Heart left ventricle (tissue), 16 donors: ENCODE measurements at regions not wholly inside any gene's neighbourhood (a gene's known extent, or its start where the extent isn't known, plus 50 kb on each side); places are given as distances from the start of the nearest gene placed in this dataset.
"Not testable (repeated sequence)": the region's sequence is repeated elsewhere in the genome, so short reads cannot be mapped to it uniquely, and the experiment has no call there.

ENCODE experiments used
- ATAC-seq, 4 donors: fragments of 200-7000 bp; cut with Tn5 transposase; one replicate each; pipeline ENCODE4 v1.9.1; 2020 to 2022; ENCODE audit warnings: moderate library complexity in 4 of 4, mild to moderate bottlenecking in 3 of 4, moderate number of reproducible peaks in 1 of 4
- DNase-seq, 5 donors: peaks; one replicate each; pipeline ENCODE4 v3.0.0-alpha.2; 2020
- H3K27ac ChIP-seq, 12 donors: fragments of 200-600 bp; sonication (generic) in 4 of 12; one replicate each; pipeline versions ENCODE4 v1.5.0 to v1.8.0; 2016 to 2022; ENCODE audit warnings: mild to moderate bottlenecking in 2 of 12
- H3K27me3 ChIP-seq, 9 donors: fragments of 200-600 bp; sonication (generic) in 2 of 9; one replicate each; pipeline versions ENCODE4 v1.5.1 to v1.8.0; 2016 to 2022; ENCODE audit warnings: mild to moderate bottlenecking in 3 of 9
- H3K36me3 ChIP-seq, 9 donors: fragments of 200-600 bp; sonication (generic) in 2 of 9; one replicate each; pipeline versions ENCODE4 v1.5.0 to v1.8.0; 2018 to 2022; ENCODE audit warnings: mild to moderate bottlenecking in 2 of 9
- H3K4me1 ChIP-seq, 12 donors: fragments of 200-600 bp; sonication (generic) in 4 of 12; one replicate each; pipeline versions ENCODE4 v1.5.0 to v1.8.0; 2016 to 2022; ENCODE audit warnings: mild to moderate bottlenecking in 3 of 12
- H3K4me3 ChIP-seq, 12 donors: fragments of 200-600 bp; sonication (generic) in 4 of 12; one replicate each; pipeline versions ENCODE4 v1.5.0 to v1.8.0; 2017 to 2022; ENCODE audit warnings: mild to moderate bottlenecking in 9 of 12, moderate library complexity in 4 of 12
- H3K9me3 ChIP-seq, 12 donors: fragments of 200-600 bp; sonication (generic) in 4 of 12; one replicate each; pipeline versions ENCODE4 v1.5.0 to v1.8.0; 2016 to 2022; ENCODE audit warnings: mild to moderate bottlenecking in 1 of 12
- CTCF ChIP-seq, 12 donors: fragments of 200-600 bp; sonication (generic) in 4 of 12; IDR thresholded peaks; one replicate each; pipeline versions ENCODE4 v1.5.0 to v1.8.0; 2018 to 2022; ENCODE audit warnings: antibody characterized with exemption in 12 of 12, mild to moderate bottlenecking in 5 of 12
- POLR2A ChIP-seq, 2 donors: fragments of 450-650 bp; IDR thresholded peaks; one replicate each; pipeline ENCODE4 v1.6.1; 2017; ENCODE audit warnings: antibody characterized with exemption in 2 of 2, mild to moderate bottlenecking in 2 of 2, moderate library complexity in 2 of 2
- WGBS, 4 donors: extraction: QIAGEN DNeasy Blood & Tissue Kit in 2 of 4; methylation state at CpG; one replicate each; pipeline versions ENCODE4 v1.1.5 to v1.1.7; 2013 to 2018; 5-methylcytosine and 5-hydroxymethylcytosine counted together
- intact Hi-C, 10 donors: fragments of 100-400 bp; cut with DNase I; formaldehyde crosslinking; loops; one replicate each; pipeline versions ENCODE4 v1.11.1 to v1.14.2; 2022
- donor health status: ischemic (EF 13 %, LVEDD 7.1; RV severe dilation, severe dysfunction).
- donor health status: healthy with polysubstance abuse.
- donor health status: DM: no; HTN: yes; CAD: no.
- donor health status: DM: no; HTN: no; CAD: no.
- donor health status: ischemic (EF 25% LVEDD 6.9; RV normal size, moderate dysfunction).
- donor health status: ischemic (EF 25% LVEDD 5.7; RV mildly dilated, moderate dysfunction).
- donor health status: healthy.
- donor health status: DM: yes; HTN: yes; CAD: no.
- donor health status: ischemic (EF 35%, LVEDD 5.7; RV mildly dilated, moderate dysfunction).
- donor health status: nonischemic (EF 11% LVEDD 7.7; RV severe dilation, severe dysfunction).
- donor health status: DM: yes; HTN: yes; CAD: no.
- donor health status: PGD.
- donor health status: ischemic (EF 29% LVEDD 5.4; RV normal size, mild dysfunction).
- donor health status: nonischemic (EF 23%, LVEDD 6.1; RV moderate dilation, normal function).

GRCh38 chr5:118580949-118581348 is 407.4 kb downstream of the DTWD2 start:
- no peaks in the 10 kb centered on the region for H3K27me3 ChIP-seq
- H3K9me3 ChIP-seq: no peaks in the 10 kb centered on the region
- no peak overlapping the region for H3K4me3 ChIP-seq
- TF ChIP-seq CTCF (IDR thresholded peaks at IDR 0.05): no peak
- intact Hi-C loops: no loop called here
- no peak overlapping the region for H3K27ac ChIP-seq
- 79 to 83% (median 80%) methylated on average over 5 of the region's 5 CpGs for WGBS, 4 donors
- ATAC-seq (no peak), DNase-seq (no peak)
- H3K4me1 ChIP-seq: peaks cover 0 to 10% (median 1%) of the 10 kb centered on the region in 12 donors
- no peaks in the 10 kb centered on the region for H3K36me3 ChIP-seq

- H3K27me3 ChIP-seq: no peaks in the 10 kb centered on the region
- intact Hi-C loops: no loop called here
- H3K27ac ChIP-seq: no peak overlapping the region
- H3K4me3 ChIP-seq: no peak overlapping the region
- H3K4me1 ChIP-seq: peaks cover 0 to 10% (median 1%) of the 10 kb centered on the region in 12 donors
- H3K36me3 ChIP-seq: no peaks in the 10 kb centered on the region
- WGBS, 4 donors: 22 to 65% (median 38%) methylated on average over 3 of the region's 3 CpGs
- TF ChIP-seq POLR2A (IDR thresholded peaks at IDR 0.05) (no peak), CTCF (IDR thresholded peaks at IDR 0.05) (no peak)
- DNase-seq (no peak), ATAC-seq (peak; percentile 26 to 68 (median 54))
- no peaks in the 10 kb centered on the region for H3K9me3 ChIP-seq
Observed at GRCh38 chr5:118578093-118578492, 410.3 kb downstream of the DTWD2 start.

GRCh38 chr5:118577621-118578020 is 410.7 kb downstream of the DTWD2 start:
- Histone ChIP-seq H3K9me3 (no peaks in the 10 kb centered on the region), H3K36me3 (no peaks in the 10 kb centered on the region), H3K27ac (no peak overlapping the region), H3K27me3 (no peaks in the 10 kb centered on the region), H3K4me3 (no peak overlapping the region), H3K4me1 (peaks cover 0 to 10% (median 1%) of the 10 kb centered on the region in 12 donors)
- intact Hi-C loops: no loop called here
- 50 to 68% (median 61%) methylated on average over 1 of the region's 1 CpG for WGBS, 4 donors
- no peak for DNase-seq
- TF ChIP-seq CTCF (IDR thresholded peaks at IDR 0.05): no peak
- TF ChIP-seq POLR2A (IDR thresholded peaks at IDR 0.05): no peak
- ATAC-seq: peak in 2 of 4 donors; percentile 25 to 28

- intact Hi-C loops, H3K36me3 ChIP-seq, H3K27me3 ChIP-seq, H3K9me3 ChIP-seq, H3K27ac ChIP-seq, H3K4me1 ChIP-seq, DNase-seq, H3K4me3 ChIP-seq, ATAC-seq: not testable (repeated sequence)
- 91 to 94% (median 94%) methylated on average over 2 of the region's 2 CpGs for WGBS, 4 donors
Observed at GRCh38 chr5:118570276-118570675, 418.1 kb downstream of the DTWD2 start.

GRCh38 chr5:118569596-118569995 is 418.8 kb downstream of the DTWD2 start:
- ATAC-seq, H3K9me3 ChIP-seq, H3K27me3 ChIP-seq, intact Hi-C loops, H3K4me3 ChIP-seq, H3K36me3 ChIP-seq, H3K4me1 ChIP-seq, DNase-seq, H3K27ac ChIP-seq: not testable (repeated sequence)
- WGBS, 4 donors: 93 to 97% (median 94%) methylated on average over 1 of the region's 1 CpG
